HepG2 (cell line): ENCODE measurements at regions not wholly inside any gene's neighbourhood (a gene's known extent, or its start where the extent isn't known, plus 50 kb on each side); places are given as distances from the start of the nearest gene placed in this dataset.

Source experiments
- ATAC-seq: fragments of 200-7000 bp; cut with Tn5 transposase; 3 replicates; pipeline ENCODE4 v1.9.1; 2020; ENCODE audit warnings: mild to moderate bottlenecking, moderate library complexity
- BruUV-seq: library from RNA; stranded (reverse); fragments of 400-500 nt; replicated peaks from 2 replicates; lab custom pipeline; 2021; lab: Mats Ljungman, UMichigan
- CTCF ChIA-PET: fragments of 300-600 bp; formaldehyde crosslinking; extraction: SDS; loops from one replicate; lab custom pipeline; 2021; ENCODE audit warnings: low total read pairs, inconsistent platforms, low intra/inter-chr PET ratio; lab: Yijun Ruan, JAX
- POLR2A ChIA-PET: fragments of 350-600 bp; sonication (Branson Sonifier 250); formaldehyde crosslinking; loops from one replicate; lab custom pipeline; 2020; ENCODE audit warnings: antibody characterized with exemption, inconsistent platforms; lab: Yijun Ruan, JAX
- DNase-seq: peaks from one replicate; pipeline ENCODE4 v3.0.0-alpha.2; 2015; ENCODE audit warnings: low spot score
- FAIRE-seq: peaks from 3 replicates; lab custom pipeline; 2011; peaks lifted over from hg19 to GRCh38; lab: Jason Lieb, UNC
- H2AFZ ChIP-seq: one replicate; pipeline ENCODE4 v1.6.1; 2011; ENCODE audit warnings: low read length, inconsistent platforms
- H3K27ac ChIP-seq: fragments of 300-600 bp; 3 replicates; pipeline ENCODE4 v1.8.0; 2011; ENCODE audit warnings: mixed run types, mild to moderate bottlenecking, mixed read lengths, low read length, inconsistent platforms; ENCODE audit not compliant: insufficient read depth; ENCODE audit errors: extremely low read length
- H3K27me3 ChIP-seq, 2 experiments: fragments of 200-600 bp in 1 of 2; 2 replicates in 1 of 2; 3 replicates in 1 of 2; pipeline versions ENCODE4 v1.6.0 to v1.8.0; 2011; ENCODE audit warnings: low read length in 2 of 2, mild to moderate bottlenecking in 2 of 2, moderate library complexity in 2 of 2, inconsistent platforms in 1 of 2; ENCODE audit not compliant: insufficient read depth in 2 of 2, control insufficient read depth in 1 of 2
- H3K36me3 ChIP-seq, 2 experiments: fragments of 200-600 bp in 1 of 2; replicated peaks in 1 of 2; 2 replicates in 1 of 2; 3 replicates in 1 of 2; pipeline versions ENCODE4 v1.5.1 to v1.8.0; 2011; ENCODE audit warnings: low read length in 2 of 2, inconsistent platforms in 1 of 2; ENCODE audit not compliant: insufficient read depth in 2 of 2, control insufficient read depth in 1 of 2
- H3K4me1 ChIP-seq: 2 replicates; pipeline ENCODE4 v1.5.1; 2012; ENCODE audit warnings: low read length, inconsistent platforms; ENCODE audit not compliant: insufficient read depth
- H3K4me2 ChIP-seq: 2 replicates; pipeline ENCODE4 v1.6.0; 2011; ENCODE audit warnings: low read depth, low read length, inconsistent platforms
- H3K4me3 ChIP-seq, 3 experiments: fragments of 200-600 bp in 1 of 3; sonication (generic), shearing (Covaris generic) in 1 of 3; replicated peaks in 1 of 3; 2 replicates each; pipeline ENCODE4 v1.5.1; 2011 to 2016; ENCODE audit warnings: low read length in 3 of 3, inconsistent platforms in 2 of 3, low read depth in 2 of 3, mild to moderate bottlenecking in 2 of 3, control low read depth in 1 of 3, mixed read lengths in 1 of 3; ENCODE audit not compliant: insufficient read depth in 1 of 3
- H3K79me2 ChIP-seq: one replicate; pipeline ENCODE4 v1.6.1; 2011; ENCODE audit warnings: low read length, inconsistent platforms; ENCODE audit not compliant: insufficient read depth
- H3K9ac ChIP-seq: 2 replicates; pipeline ENCODE4 v1.6.0; 2011; ENCODE audit warnings: mild to moderate bottlenecking, low read depth, low read length, inconsistent platforms; ENCODE audit not compliant: insufficient read depth
- H3K9me3 ChIP-seq: 2 replicates; pipeline ENCODE4 v1.5.1; 2012; ENCODE audit warnings: mild to moderate bottlenecking, low read length
- H4K20me1 ChIP-seq: 2 replicates; pipeline ENCODE4 v1.6.0; 2011; ENCODE audit warnings: inconsistent platforms, mild to moderate bottlenecking, low read length, moderate library complexity; ENCODE audit not compliant: insufficient read depth
- ARNT ChIP-seq: fragments of 450-650 bp; IDR thresholded peaks from 2 replicates; pipeline ENCODE4 v1.6.1; 2017
- CHD4 ChIP-seq: fragments of 200-600 bp; sonication (generic); IDR thresholded peaks from 2 replicates; pipeline ENCODE4 v1.7.0; 2017; ENCODE audit warnings: mild to moderate bottlenecking, low read length, borderline replicate concordance
- GABPA ChIP-seq, 2 experiments: IDR thresholded peaks; 2 replicates each; pipeline ENCODE4 v1.6.1; 2011 to 2016; ENCODE audit warnings: low read depth in 2 of 2, low read length in 1 of 2, missing biosample characterization in 1 of 2, missing genetic modification characterization in 1 of 2
- ISL2 ChIP-seq: sonication (generic); formaldehyde crosslinking; IDR thresholded peaks from 2 replicates; pipeline ENCODE4 v1.5.0; 2020; ENCODE audit warnings: missing genetic modification reagents
- KDM6A ChIP-seq: IDR thresholded peaks from 2 replicates; pipeline ENCODE4 v1.6.1; 2016; ENCODE audit warnings: low read depth
- MAZ ChIP-seq, 2 experiments: sonication (generic) in 1 of 2; formaldehyde crosslinking in 1 of 2; IDR thresholded peaks; 2 replicates each; pipeline versions ENCODE4 v1.5.0 to v1.6.1; 2012 to 2020; ENCODE audit warnings: low read depth in 2 of 2, mild to moderate bottlenecking in 2 of 2, borderline replicate concordance in 1 of 2, improper control_type of control experiment in 1 of 2, low read length in 1 of 2, missing genetic modification reagents in 1 of 2, moderate library complexity in 1 of 2
- ZMAT3 ChIP-seq: sonication (generic); formaldehyde crosslinking; conservative IDR thresholded peaks from 2 replicates; pipeline ENCODE4 v1.7.0; 2021; ENCODE audit warnings: missing genetic modification reagents
- ZNF207 ChIP-seq: fragments of 450-650 bp; IDR thresholded peaks from 2 replicates; pipeline ENCODE4 v1.6.1; 2016; ENCODE audit warnings: antibody characterized with exemption, borderline replicate concordance
- ZNF224 ChIP-seq: sonication (generic); formaldehyde crosslinking; IDR thresholded peaks from 2 replicates; pipeline ENCODE4 v1.5.0; 2020; ENCODE audit warnings: mild to moderate bottlenecking, missing genetic modification reagents
- ZNF260 ChIP-seq: sonication (generic); formaldehyde crosslinking; IDR thresholded peaks from 2 replicates; pipeline ENCODE4 v1.4.0; 2020; ENCODE audit warnings: missing genetic modification reagents, low read depth, mild to moderate bottlenecking, borderline replicate concordance
- ZNF274 ChIP-seq: sonication (generic); formaldehyde crosslinking; IDR thresholded peaks from 2 replicates; pipeline ENCODE4 v1.5.1; 2020; ENCODE audit warnings: mild to moderate bottlenecking, missing genetic modification reagents
- ZNF737 ChIP-seq: sonication (generic); formaldehyde crosslinking; IDR thresholded peaks from 2 replicates; pipeline ENCODE4 v1.5.0; 2020; ENCODE audit warnings: missing genetic modification reagents, mild to moderate bottlenecking, borderline replicate concordance
- WGBS: methylation state at CpG from one replicate; pipeline ENCODE4 v1.1.6; 2017; ENCODE audit warnings: low lambda C conversion rate; 5-methylcytosine and 5-hydroxymethylcytosine counted together
- in situ Hi-C: cut with HindIII; loops from 2 replicates; pipeline ENCODE4 v1.10.0; 2017; ENCODE audit warnings: low pct_unique_long_range_greater_than_20kb; ENCODE audit not compliant: extremely low pct_ligation_motif_present
- intact Hi-C: fragments of 100-400 bp; cut with micrococcal nuclease; formaldehyde crosslinking; loops from one replicate; pipeline ENCODE4 v1.10.0; 2022; ENCODE audit not compliant: unreplicated experiment
- TF ChIP-seq, protein P1 (sequence below): sonication (generic); formaldehyde crosslinking; IDR thresholded peaks from 2 replicates; pipeline ENCODE4 v1.4.0; 2020; ENCODE audit warnings: missing genetic modification reagents
- TF ChIP-seq, protein P2 (sequence below): sonication (generic); formaldehyde crosslinking; IDR thresholded peaks from 2 replicates; pipeline ENCODE4 v1.8.0; 2022; ENCODE audit warnings: mild to moderate bottlenecking, missing genetic modification reagents
- TF ChIP-seq, protein P3 (sequence below): sonication (generic); formaldehyde crosslinking; conservative IDR thresholded peaks from 2 replicates; pipeline ENCODE4 v1.4.0; 2020; ENCODE audit warnings: missing genetic modification reagents
- TF ChIP-seq, protein P4 (sequence below), 2 experiments: IDR thresholded peaks; 2 replicates each; pipeline ENCODE4 v1.6.1; 2011 to 2012; ENCODE audit warnings: low read length in 2 of 2, borderline replicate concordance in 1 of 2, low read depth in 1 of 2, mild to moderate bottlenecking in 1 of 2, moderate library complexity in 1 of 2

DNA sequence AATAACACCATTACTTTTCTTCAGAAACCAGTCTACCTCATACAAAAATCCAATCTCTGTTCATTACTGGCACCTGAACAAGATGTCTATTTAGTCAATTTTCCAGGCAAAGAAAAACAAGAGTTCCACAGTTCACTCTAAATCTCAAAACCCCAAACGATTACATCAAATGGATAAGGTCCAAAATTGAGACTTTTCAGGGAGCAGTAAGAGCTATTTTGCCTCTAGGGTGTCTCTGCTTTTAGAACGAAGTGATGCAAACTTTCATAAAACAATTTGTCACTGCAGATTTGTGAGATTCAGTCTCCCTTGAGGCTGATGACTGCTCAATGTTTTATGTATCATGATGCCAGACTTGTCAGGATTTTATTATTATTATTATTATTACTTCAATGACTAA lies 937.0 kb upstream of the PHF14 start (continued):
- TF ChIP-seq ZNF224 (CRISPR knock-in tag) (no peak), ZNF207 (no peak), ZNF274 (CRISPR knock-in tag) (no peak)
- TF ChIP-seq, protein P1, sequence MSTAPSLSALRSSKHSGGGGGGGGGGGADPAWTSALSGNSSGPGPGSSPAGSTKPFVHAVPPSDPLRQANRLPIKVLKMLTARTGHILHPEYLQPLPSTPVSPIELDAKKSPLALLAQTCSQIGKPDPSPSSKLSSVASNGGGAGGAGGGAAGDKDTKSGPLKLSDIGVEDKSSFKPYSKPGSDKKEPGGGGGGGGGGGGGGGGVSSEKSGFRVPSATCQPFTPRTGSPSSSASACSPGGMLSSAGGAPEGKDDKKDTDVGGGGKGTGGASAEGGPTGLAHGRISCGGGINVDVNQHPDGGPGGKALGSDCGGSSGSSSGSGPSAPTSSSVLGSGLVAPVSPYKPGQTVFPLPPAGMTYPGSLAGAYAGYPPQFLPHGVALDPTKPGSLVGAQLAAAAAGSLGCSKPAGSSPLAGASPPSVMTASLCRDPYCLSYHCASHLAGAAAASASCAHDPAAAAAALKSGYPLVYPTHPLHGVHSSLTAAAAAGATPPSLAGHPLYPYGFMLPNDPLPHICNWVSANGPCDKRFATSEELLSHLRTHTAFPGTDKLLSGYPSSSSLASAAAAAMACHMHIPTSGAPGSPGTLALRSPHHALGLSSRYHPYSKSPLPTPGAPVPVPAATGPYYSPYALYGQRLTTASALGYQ (CRISPR knock-in tag) = no peak
- TF ChIP-seq, protein P2, sequence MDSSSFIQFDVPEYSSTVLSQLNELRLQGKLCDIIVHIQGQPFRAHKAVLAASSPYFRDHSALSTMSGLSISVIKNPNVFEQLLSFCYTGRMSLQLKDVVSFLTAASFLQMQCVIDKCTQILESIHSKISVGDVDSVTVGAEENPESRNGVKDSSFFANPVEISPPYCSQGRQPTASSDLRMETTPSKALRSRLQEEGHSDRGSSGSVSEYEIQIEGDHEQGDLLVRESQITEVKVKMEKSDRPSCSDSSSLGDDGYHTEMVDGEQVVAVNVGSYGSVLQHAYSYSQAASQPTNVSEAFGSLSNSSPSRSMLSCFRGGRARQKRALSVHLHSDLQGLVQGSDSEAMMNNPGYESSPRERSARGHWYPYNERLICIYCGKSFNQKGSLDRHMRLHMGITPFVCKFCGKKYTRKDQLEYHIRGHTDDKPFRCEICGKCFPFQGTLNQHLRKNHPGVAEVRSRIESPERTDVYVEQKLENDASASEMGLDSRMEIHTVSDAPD = no peak

DNA sequence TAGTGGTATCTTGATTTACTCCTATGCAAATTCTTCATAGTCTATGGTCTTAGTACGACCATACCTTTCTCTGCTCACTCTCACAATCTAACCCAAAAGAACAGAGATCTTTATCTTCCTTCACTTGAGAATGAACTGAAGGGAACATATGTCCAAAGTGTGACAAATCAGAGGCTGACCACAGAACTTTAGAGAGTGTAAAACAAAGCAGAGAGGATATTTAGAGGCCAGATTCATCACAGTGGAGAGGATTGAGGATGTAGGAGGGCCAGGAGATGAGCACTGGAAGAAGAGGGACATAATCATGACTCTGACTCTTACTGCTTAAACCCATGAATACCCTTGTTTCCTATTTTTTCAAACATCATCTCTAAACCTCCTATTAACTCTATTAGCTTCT lies 935.3 kb upstream of the PHF14 start:
- CTCF ChIA-PET = no interaction called here
- TF ChIP-seq, protein P3, sequence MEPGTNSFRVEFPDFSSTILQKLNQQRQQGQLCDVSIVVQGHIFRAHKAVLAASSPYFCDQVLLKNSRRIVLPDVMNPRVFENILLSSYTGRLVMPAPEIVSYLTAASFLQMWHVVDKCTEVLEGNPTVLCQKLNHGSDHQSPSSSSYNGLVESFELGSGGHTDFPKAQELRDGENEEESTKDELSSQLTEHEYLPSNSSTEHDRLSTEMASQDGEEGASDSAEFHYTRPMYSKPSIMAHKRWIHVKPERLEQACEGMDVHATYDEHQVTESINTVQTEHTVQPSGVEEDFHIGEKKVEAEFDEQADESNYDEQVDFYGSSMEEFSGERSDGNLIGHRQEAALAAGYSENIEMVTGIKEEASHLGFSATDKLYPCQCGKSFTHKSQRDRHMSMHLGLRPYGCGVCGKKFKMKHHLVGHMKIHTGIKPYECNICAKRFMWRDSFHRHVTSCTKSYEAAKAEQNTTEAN (CRISPR knock-in tag) = no peak
- TF ChIP-seq GABPA (IDR thresholded peaks at IDR 0.05; ENCODE audit: low read depth, low read length) = no peak
- TF ChIP-seq GABPA (CRISPR knock-in tag; IDR thresholded peaks at IDR 0.05; ENCODE audit: low read depth) = no peak
- TF ChIP-seq ZMAT3 = no peak
- no peak for TF ChIP-seq ARNT
- no peak for TF ChIP-seq CHD4
- TF ChIP-seq, protein P4, sequence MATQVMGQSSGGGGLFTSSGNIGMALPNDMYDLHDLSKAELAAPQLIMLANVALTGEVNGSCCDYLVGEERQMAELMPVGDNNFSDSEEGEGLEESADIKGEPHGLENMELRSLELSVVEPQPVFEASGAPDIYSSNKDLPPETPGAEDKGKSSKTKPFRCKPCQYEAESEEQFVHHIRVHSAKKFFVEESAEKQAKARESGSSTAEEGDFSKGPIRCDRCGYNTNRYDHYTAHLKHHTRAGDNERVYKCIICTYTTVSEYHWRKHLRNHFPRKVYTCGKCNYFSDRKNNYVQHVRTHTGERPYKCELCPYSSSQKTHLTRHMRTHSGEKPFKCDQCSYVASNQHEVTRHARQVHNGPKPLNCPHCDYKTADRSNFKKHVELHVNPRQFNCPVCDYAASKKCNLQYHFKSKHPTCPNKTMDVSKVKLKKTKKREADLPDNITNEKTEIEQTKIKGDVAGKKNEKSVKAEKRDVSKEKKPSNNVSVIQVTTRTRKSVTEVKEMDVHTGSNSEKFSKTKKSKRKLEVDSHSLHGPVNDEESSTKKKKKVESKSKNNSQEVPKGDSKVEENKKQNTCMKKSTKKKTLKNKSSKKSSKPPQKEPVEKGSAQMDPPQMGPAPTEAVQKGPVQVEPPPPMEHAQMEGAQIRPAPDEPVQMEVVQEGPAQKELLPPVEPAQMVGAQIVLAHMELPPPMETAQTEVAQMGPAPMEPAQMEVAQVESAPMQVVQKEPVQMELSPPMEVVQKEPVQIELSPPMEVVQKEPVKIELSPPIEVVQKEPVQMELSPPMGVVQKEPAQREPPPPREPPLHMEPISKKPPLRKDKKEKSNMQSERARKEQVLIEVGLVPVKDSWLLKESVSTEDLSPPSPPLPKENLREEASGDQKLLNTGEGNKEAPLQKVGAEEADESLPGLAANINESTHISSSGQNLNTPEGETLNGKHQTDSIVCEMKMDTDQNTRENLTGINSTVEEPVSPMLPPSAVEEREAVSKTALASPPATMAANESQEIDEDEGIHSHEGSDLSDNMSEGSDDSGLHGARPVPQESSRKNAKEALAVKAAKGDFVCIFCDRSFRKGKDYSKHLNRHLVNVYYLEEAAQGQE (IDR thresholded peaks at IDR 0.05; ENCODE audit: borderline replicate concordance in 1 of 2, low read depth in 1 of 2, low read length in 2 of 2) = no peak
- TF ChIP-seq ZNF737 = no peak
- no peak for TF ChIP-seq ZNF260 (CRISPR knock-in tag)
- no peak for TF ChIP-seq KDM6A
- TF ChIP-seq MAZ (IDR thresholded peaks at IDR 0.05; ENCODE audit: borderline replicate concordance, low read depth, low read length) = no peak
- no peak for TF ChIP-seq MAZ (CRISPR knock-in tag; IDR thresholded peaks at IDR 0.05; ENCODE audit: low read depth)
- no peak for TF ChIP-seq ISL2

More for the DNA sequence above, 935.3 kb upstream of the PHF14 start:
- H3K36me3 ChIP-seq = no peaks in the 10 kb centered on the region
- in situ Hi-C loops (no loop called here), intact Hi-C loops (no loop called here)
- no peaks in the 10 kb centered on the region for H3K27me3 ChIP-seq
- ATAC-seq (no peak), FAIRE-seq (no peak), DNase-seq (no peak)
- no peak overlapping the region for H2AFZ ChIP-seq
- no peak overlapping the region for H3K9ac ChIP-seq
- peaks cover 59% of the 10 kb centered on the region for H3K9me3 ChIP-seq
- no peak overlapping the region for H3K4me3 ChIP-seq
- WGBS = 0% methylated on average over 1 of the region's 1 CpG
- H3K27ac ChIP-seq = no peak overlapping the region
- BruUV-seq = no TSS peak
- no peaks in the 10 kb centered on the region for H3K79me2 ChIP-seq
- no peaks in the 10 kb centered on the region for H3K4me1 ChIP-seq
- POLR2A ChIA-PET = no interaction called here
- no peak overlapping the region for H3K4me2 ChIP-seq
- no peaks in the 10 kb centered on the region for H4K20me1 ChIP-seq
